Fibroblast of mammary gland (primary cell): ENCODE measurements at regions not wholly inside any gene's neighbourhood (a gene's known extent, or its start where the extent isn't known, plus 50 kb on each side); places are given as distances from the start of the nearest gene placed in this dataset.

Source experiments
- DNase-seq: peaks from one replicate; pipeline ENCODE4 v3.0.0-alpha.2; 2010; ENCODE audit warnings: low read depth
- H3K4me3 ChIP-seq: 2 replicates; pipeline ENCODE4 v1.5.1; 2011; ENCODE audit warnings: low read depth, mild to moderate bottlenecking, low read length, moderate library complexity; ENCODE audit not compliant: control insufficient read depth
- CTCF ChIP-seq: conservative IDR thresholded peaks from 2 replicates; pipeline ENCODE4 v1.5.1; 2011; ENCODE audit warnings: low read depth, low read length, inconsistent platforms; ENCODE audit not compliant: control insufficient read depth, insufficient read depth

- TF ChIP-seq CTCF: no peak
- DNase-seq: peak; percentile 97
- no peak overlapping the region for H3K4me3 ChIP-seq
Measured at GRCh38 chr6:47134476-47135189, 92.5 kb upstream of the ADGRF1 start.

GRCh38 chr6:47133230-47134000 is 91.3 kb upstream of the ADGRF1 start:
- no peak overlapping the region for H3K4me3 ChIP-seq
- no peak for DNase-seq
- TF ChIP-seq CTCF: no peak

GRCh38 chr6:47132724-47133123 is 90.6 kb upstream of the ADGRF1 start:
- no peak overlapping the region for H3K4me3 ChIP-seq
- TF ChIP-seq CTCF: no peak
- no peak for DNase-seq

- no peak for DNase-seq
- no peak overlapping the region for H3K4me3 ChIP-seq
- no peak for TF ChIP-seq CTCF
Measured at GRCh38 chr6:47131773-47132172, 89.6 kb upstream of the ADGRF1 start.

- DNase-seq: peak; percentile 26
- TF ChIP-seq CTCF: no peak
- H3K4me3 ChIP-seq: no peak overlapping the region
Measured at GRCh38 chr6:47130086-47130485, 88.0 kb upstream of the ADGRF1 start.

GRCh38 chr6:47129129-47129528 is 87.0 kb upstream of the ADGRF1 start:
- no peak for DNase-seq
- no peak overlapping the region for H3K4me3 ChIP-seq
- no peak for TF ChIP-seq CTCF
